NCI-H1417 treated with DMSO at 0.1 percent for 48 hours (cell line): ENCODE measurements at regions not wholly inside any gene's neighbourhood (a gene's known extent, or its start where the extent isn't known, plus 50 kb on each side); places are given as distances from the start of the nearest gene placed in this dataset.

ENCODE experiments used
- DNase-seq: peaks from one replicate; lab custom pipeline; 2025; lab: John Stamatoyannopoulos, UW

GRCh38 chr6:149216459-149216858 is 101.1 kb upstream of the TAB2 start:
- DNase-seq: no peak

- DNase-seq: no peak
Observed at GRCh38 chr6:149217466-149217888, 100.0 kb upstream of the TAB2 start.

GRCh38 chr6:149218471-149218870 is 99.0 kb upstream of the TAB2 start:
- DNase-seq: no peak

GRCh38 chr6:149218915-149219314 is 98.6 kb upstream of the TAB2 start:
- no peak for DNase-seq

GRCh38 chr6:149220882-149221773 is 96.4 kb upstream of the TAB2 start:
- no peak for DNase-seq

- DNase-seq: no peak
Observed at GRCh38 chr6:149221774-149222070, 95.8 kb upstream of the TAB2 start.

GRCh38 chr6:149223120-149223903 is 94.2 kb upstream of the TAB2 start:
- DNase-seq: no peak

GRCh38 chr6:149223904-149224351 is 93.6 kb upstream of the TAB2 start:
- no peak for DNase-seq

GRCh38 chr6:149224399-149224798 is 93.1 kb upstream of the TAB2 start:
- no peak for DNase-seq

GRCh38 chr6:149225370-149225769 is 92.1 kb upstream of the TAB2 start:
- no peak for DNase-seq

- no peak for DNase-seq
Observed at GRCh38 chr6:149225946-149226345, 91.6 kb upstream of the TAB2 start.

- DNase-seq: no peak
Observed at GRCh38 chr6:149227796-149228195, 89.7 kb upstream of the TAB2 start.

- no peak for DNase-seq
Observed at GRCh38 chr6:149228311-149228955, 89.1 kb upstream of the TAB2 start.

- DNase-seq: no peak
Observed at GRCh38 chr6:149229096-149229495, 88.4 kb upstream of the TAB2 start.

GRCh38 chr6:149230712-149231460 is 86.6 kb upstream of the TAB2 start:
- no peak for DNase-seq

GRCh38 chr6:149231778-149232177 is 85.7 kb upstream of the TAB2 start:
- no peak for DNase-seq

- DNase-seq: no peak
Observed at GRCh38 chr6:149233056-149233715, 84.3 kb upstream of the TAB2 start.

GRCh38 chr6:149234051-149234962 is 83.2 kb upstream of the TAB2 start:
- DNase-seq: no peak

GRCh38 chr6:149235130-149235561 is 82.4 kb upstream of the TAB2 start:
- no peak for DNase-seq

- peak; percentile 59 for DNase-seq
Observed at GRCh38 chr6:149236589-149236988, 80.9 kb upstream of the TAB2 start.
